ENCODE measurements at regions not wholly inside any gene's neighbourhood (a gene's known extent, or its start where the extent isn't known, plus 50 kb on each side); places are given as distances from the start of the nearest gene placed in this dataset.

DNA sequence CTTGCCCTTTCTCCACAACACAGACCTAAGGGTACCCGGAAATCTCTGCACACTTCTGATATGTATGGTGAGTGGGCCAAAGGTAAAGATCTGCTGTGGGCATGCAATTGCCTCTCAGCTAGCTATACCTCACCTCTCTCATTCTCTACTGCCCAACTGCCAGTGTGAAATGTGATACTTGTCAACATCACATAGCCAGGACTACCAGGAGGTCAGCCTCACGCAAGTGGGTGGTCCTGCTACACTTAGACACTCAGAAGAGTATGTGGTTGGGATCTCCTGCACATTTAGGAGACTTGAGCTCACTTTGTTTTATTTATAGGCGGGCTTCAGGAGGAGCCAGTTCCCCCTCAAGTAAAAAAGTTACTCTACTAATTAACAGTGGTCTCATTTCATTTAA lies 88.0 kb upstream of the MAN2A1 start:
- no peak for TF ChIP-seq EP300 (IDR thresholded peaks at IDR 0.05)
- no peak for TF ChIP-seq CTCF (IDR thresholded peaks at IDR 0.05)
- TF ChIP-seq POLR2AphosphoS5 (IDR thresholded peaks at IDR 0.05), result no peak
